Tibial nerve (tissue), 4 donors: ENCODE measurements at regions not wholly inside any gene's neighbourhood (a gene's known extent, or its start where the extent isn't known, plus 50 kb on each side); places are given as distances from the start of the nearest gene placed in this dataset.

Source experiments
- EP300 ChIP-seq, 2 donors: sonication (generic); formaldehyde crosslinking; IDR thresholded peaks; one replicate each; pipeline ENCODE4 v1.6.1; 2017; ENCODE audit warnings: antibody characterized with exemption in 2 of 2, mild to moderate bottlenecking in 1 of 2
- TF ChIP-seq, protein P1 (sequence below), 5 experiments: fragments of 200-600 bp in 3 of 5; fragments of 450-650 bp in 2 of 5; sonication (generic) in 3 of 5; IDR thresholded peaks; one replicate each; pipeline ENCODE4 v1.5.1; 2016 to 2019; ENCODE audit warnings: antibody characterized with exemption in 5 of 5, mild to moderate bottlenecking in 3 of 5, moderate library complexity in 2 of 5

DNA sequence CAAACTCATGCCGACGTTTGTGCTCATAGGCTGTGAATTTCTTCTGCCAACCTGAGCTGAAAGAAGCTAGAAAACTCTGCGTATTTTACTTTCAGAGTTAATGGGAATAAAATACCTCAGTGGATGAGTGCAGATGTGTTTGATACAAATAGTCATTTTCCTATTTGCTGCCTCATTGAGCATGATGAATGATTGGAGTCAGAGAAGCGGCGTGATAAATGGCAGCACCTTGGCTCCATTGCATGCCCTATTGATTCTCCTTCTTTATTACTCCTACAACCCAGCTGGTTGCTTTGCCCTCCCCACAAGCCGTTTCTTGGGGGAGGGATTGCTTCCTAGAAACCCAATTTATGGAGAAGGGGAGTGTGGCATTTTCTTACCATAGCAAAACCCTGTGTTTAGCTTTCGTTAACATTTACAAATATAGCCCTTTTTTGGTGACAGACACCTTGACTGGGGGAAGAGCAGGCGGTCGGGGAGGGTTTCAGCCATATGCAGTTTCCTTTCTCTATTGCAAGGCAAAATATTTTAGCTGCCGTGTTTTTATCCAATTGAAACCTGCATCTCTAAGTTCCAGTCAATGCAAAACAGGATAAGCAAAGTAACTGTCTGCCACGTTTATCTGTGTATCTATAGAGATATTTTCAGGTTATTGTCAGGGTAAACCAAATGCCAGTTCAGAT, 93.1 kb upstream of the TBCA start:
- TF ChIP-seq, protein P1, sequence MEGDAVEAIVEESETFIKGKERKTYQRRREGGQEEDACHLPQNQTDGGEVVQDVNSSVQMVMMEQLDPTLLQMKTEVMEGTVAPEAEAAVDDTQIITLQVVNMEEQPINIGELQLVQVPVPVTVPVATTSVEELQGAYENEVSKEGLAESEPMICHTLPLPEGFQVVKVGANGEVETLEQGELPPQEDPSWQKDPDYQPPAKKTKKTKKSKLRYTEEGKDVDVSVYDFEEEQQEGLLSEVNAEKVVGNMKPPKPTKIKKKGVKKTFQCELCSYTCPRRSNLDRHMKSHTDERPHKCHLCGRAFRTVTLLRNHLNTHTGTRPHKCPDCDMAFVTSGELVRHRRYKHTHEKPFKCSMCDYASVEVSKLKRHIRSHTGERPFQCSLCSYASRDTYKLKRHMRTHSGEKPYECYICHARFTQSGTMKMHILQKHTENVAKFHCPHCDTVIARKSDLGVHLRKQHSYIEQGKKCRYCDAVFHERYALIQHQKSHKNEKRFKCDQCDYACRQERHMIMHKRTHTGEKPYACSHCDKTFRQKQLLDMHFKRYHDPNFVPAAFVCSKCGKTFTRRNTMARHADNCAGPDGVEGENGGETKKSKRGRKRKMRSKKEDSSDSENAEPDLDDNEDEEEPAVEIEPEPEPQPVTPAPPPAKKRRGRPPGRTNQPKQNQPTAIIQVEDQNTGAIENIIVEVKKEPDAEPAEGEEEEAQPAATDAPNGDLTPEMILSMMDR (IDR thresholded peaks at IDR 0.05) = no peak
- TF ChIP-seq EP300 (IDR thresholded peaks at IDR 0.05) = no peak
